ENCODE measurements at regions not wholly inside any gene's neighbourhood (a gene's known extent, or its start where the extent isn't known, plus 50 kb on each side); places are given as distances from the start of the nearest gene placed in this dataset.

DNA sequence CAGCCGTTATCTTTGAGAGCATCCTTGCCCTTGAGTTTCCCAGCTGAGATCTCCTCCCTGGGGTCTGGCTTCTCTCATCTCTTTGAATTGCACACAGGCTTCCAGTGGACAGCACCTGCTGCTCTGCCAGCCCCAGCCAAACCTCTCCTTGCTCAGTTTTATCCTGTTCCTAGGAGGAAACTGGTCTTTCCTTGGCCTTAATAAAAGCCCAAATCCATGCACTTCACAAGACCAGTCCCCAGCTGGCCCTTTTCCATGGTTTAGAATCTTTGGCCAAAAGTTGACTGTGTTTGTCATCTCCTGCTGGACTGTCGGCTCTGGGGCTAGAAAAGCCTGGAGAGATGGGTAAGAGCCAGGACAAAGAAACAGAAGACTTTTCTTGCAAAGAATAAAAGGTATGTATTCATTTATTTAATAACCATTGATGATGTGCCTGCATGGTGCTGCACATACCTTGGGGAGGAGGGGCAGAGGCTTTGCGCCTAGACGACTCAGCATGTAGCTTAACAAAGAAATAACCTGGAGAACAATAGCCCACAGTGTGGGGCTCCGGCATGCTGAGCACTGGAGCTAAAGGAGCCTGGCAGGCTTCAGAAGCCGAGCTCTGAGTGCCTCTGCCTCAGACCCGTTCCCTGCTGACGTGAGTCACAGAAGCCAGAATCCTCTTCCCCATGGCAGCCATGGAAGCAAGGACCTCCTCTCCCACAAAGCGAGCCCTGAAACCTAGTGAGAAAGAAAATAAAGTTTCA is 319.3 kb upstream of the B3GAT1 start:
- ATAC-seq (no peak), DNase-seq (no peak)
- Histone ChIP-seq H3K27ac (no peak overlapping the region), H3K36me3 (no peaks in the 10 kb centered on the region), H3K27me3 (no peaks in the 10 kb centered on the region), H3K9me3 (no peaks in the 10 kb centered on the region), H3K4me1 (no peaks in the 10 kb centered on the region), H3K4me3 (no peak overlapping the region)
- intact Hi-C loops (cut with DNase I; ENCODE audit: low total_unique reads), result no loop called here
- in situ Hi-C loops (cut with MboI; ENCODE audit: low sequenced_read_pairs in 4 of 4), result no loop called here
- TF ChIP-seq POLR2A (IDR thresholded peaks at IDR 0.05), result no peak
- TF ChIP-seq, protein P1, sequence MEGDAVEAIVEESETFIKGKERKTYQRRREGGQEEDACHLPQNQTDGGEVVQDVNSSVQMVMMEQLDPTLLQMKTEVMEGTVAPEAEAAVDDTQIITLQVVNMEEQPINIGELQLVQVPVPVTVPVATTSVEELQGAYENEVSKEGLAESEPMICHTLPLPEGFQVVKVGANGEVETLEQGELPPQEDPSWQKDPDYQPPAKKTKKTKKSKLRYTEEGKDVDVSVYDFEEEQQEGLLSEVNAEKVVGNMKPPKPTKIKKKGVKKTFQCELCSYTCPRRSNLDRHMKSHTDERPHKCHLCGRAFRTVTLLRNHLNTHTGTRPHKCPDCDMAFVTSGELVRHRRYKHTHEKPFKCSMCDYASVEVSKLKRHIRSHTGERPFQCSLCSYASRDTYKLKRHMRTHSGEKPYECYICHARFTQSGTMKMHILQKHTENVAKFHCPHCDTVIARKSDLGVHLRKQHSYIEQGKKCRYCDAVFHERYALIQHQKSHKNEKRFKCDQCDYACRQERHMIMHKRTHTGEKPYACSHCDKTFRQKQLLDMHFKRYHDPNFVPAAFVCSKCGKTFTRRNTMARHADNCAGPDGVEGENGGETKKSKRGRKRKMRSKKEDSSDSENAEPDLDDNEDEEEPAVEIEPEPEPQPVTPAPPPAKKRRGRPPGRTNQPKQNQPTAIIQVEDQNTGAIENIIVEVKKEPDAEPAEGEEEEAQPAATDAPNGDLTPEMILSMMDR (IDR thresholded peaks at IDR 0.05 in 4 of 5, conservative IDR thresholded peaks at IDR 0.05 in 1 of 5), result no peak

DNA sequence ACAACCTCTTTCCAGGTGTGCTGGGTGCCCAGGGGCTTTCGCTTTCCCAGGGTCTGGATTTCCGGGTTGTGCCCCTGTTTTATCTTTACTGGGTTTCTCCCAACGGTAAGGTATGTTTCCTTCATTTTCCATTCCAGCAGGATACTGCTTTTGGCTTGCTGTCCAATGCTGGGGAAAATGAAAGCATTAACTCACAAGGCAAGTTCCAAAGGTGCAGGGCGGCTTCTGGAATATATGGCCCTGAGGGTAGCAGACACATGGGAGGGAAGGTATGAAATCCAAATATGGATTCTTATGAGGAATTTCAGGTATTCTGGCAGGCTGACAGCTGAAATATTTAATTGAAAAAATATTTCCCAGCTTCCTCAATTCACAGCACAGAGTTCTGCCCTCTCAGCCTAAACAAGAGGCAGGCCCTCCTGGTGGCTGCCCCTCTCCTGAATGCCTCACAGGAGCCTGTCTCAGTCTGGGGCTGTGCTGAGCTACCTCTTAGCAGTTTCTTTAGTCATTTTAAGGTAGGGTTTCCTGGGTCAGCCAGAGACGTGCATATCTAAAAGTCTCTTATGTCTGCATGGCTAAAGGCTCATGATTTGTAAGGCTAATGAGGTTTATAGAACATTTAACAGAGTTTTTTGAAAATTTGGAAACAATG is 318.6 kb upstream of the B3GAT1 start:
- H3K4me3 ChIP-seq, result no peak overlapping the region
- no peak overlapping the region for H3K27ac ChIP-seq
- in situ Hi-C loops (cut with MboI; ENCODE audit: low sequenced_read_pairs in 4 of 4) (no loop called here), intact Hi-C loops (cut with DNase I; ENCODE audit: low total_unique reads) (no loop called here)
- H3K9me3 ChIP-seq, result no peaks in the 10 kb centered on the region
- no peak for DNase-seq
- H3K27me3 ChIP-seq, result no peaks in the 10 kb centered on the region
- no peaks in the 10 kb centered on the region for H3K4me1 ChIP-seq
- ATAC-seq, result no peak
- TF ChIP-seq, protein P1 (IDR thresholded peaks at IDR 0.05 in 4 of 5, conservative IDR thresholded peaks at IDR 0.05 in 1 of 5), result no peak
- no peak for TF ChIP-seq POLR2A (IDR thresholded peaks at IDR 0.05)
- no peaks in the 10 kb centered on the region for H3K36me3 ChIP-seq

DNA sequence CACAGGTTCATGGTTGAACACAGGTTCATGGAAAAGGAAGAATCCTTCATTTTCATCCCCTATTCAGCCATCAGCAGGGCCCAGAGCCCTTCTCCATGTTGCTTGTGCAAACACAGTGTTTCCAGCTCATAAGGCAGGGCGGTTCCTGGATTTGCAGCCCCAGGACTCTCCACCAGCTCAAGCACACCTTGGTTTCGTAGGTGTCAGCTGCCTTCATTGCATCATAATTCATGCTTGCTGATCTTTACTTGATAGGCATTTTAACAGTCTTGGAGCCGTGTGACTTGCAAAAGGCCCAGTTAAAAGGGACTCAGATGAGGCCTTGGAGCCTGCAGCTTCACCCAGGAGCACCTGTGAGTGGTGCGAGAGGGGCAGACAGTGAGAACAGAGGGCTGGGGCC is 318.1 kb upstream of the B3GAT1 start:
- DNase-seq (no peak), ATAC-seq (no peak)
- Histone ChIP-seq H3K27ac (no peak overlapping the region), H3K4me1 (no peaks in the 10 kb centered on the region), H3K36me3 (no peaks in the 10 kb centered on the region), H3K9me3 (no peaks in the 10 kb centered on the region), H3K4me3 (no peak overlapping the region), H3K27me3 (no peaks in the 10 kb centered on the region)
- no peak for TF ChIP-seq POLR2A (IDR thresholded peaks at IDR 0.05)
- TF ChIP-seq, protein P1 (IDR thresholded peaks at IDR 0.05 in 4 of 5, conservative IDR thresholded peaks at IDR 0.05 in 1 of 5), result no peak
- in situ Hi-C loops (cut with MboI; ENCODE audit: low sequenced_read_pairs in 4 of 4) (no loop called here), intact Hi-C loops (cut with DNase I; ENCODE audit: low total_unique reads) (no loop called here)

DNA sequence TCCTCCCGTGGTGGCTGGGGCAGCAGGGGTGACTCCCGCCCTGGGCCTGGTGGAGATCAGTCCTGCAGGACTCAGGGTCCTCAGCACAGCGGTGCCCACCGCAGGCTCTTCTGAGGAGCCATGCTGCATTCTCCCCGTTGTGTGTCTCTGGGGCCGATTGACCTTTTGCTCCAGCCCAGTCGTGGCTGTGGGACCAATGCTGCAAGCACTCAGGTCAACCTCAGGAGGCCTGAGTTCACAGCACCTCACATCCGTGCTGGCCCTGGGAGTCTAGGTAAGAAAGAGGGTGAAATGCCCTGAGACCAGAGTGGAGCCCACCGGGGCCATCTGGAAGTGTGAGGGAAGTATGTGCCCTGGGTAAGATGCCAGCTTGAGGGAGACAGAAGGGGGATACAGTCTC is 316.1 kb upstream of the B3GAT1 start:
- DNase-seq (no peak), ATAC-seq (no peak)
- Histone ChIP-seq H3K9me3 (no peaks in the 10 kb centered on the region), H3K27me3 (no peaks in the 10 kb centered on the region), H3K4me1 (no peaks in the 10 kb centered on the region), H3K4me3 (no peak overlapping the region), H3K36me3 (no peaks in the 10 kb centered on the region), H3K27ac (no peak overlapping the region)
- intact Hi-C loops (cut with DNase I; ENCODE audit: low total_unique reads) (no loop called here), in situ Hi-C loops (cut with MboI; ENCODE audit: low sequenced_read_pairs in 4 of 4) (no loop called here)
- TF ChIP-seq, protein P1 (IDR thresholded peaks at IDR 0.05 in 4 of 5, conservative IDR thresholded peaks at IDR 0.05 in 1 of 5), result no peak
- TF ChIP-seq POLR2A (IDR thresholded peaks at IDR 0.05), result no peak
